ENCODE measurements at regions not wholly inside any gene's neighbourhood (a gene's known extent, or its start where the extent isn't known, plus 50 kb on each side); places are given as distances from the start of the nearest gene placed in this dataset.

DNA sequence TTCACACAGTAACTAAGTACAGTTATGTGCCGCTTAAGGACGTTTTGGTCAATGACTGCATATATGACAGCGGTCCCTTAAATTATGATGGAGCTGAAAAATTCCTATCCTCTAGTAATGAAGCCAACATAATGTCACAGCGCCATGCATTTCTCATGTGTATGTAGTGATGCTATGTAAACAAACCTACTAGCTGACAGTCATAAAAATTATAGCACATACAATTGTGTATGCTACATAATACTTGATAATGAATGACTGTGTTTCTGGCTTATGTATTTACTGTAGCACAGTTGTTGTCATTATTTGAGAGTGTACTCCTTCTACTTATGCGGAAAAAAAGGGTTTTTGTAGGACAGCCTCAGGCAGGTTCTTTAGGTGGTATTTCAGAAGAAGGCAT lies 99.7 kb downstream of the DACT1 start:
- Histone ChIP-seq H3K79me2 (ENCODE audit: insufficient read depth, low read length) (no peaks in the 10 kb centered on the region), H2BK20ac (ENCODE audit: low read depth, low read length, poor library complexity, severe bottlenecking) (no peak overlapping the region), H4K20me1 (ENCODE audit: control insufficient read depth, insufficient read depth, insufficient read length) (no peaks in the 10 kb centered on the region), H2AK5ac (ENCODE audit: insufficient read length, low read length) (no peak overlapping the region), H3K4me2 (ENCODE audit: insufficient read depth, insufficient read length, low read length) (no peak overlapping the region), H3T11ph (ENCODE audit: low read length) (no peak overlapping the region), H2BK120ac (ENCODE audit: low read depth, low read length, poor library complexity, severe bottlenecking) (no peak overlapping the region), H3K79me1 (ENCODE audit: insufficient read depth, low read depth, low read length, poor library complexity, severe bottlenecking) (no peaks in the 10 kb centered on the region), H2BK15ac (ENCODE audit: low read depth, low read length) (no peak overlapping the region), H4K8ac (replicated peaks; ENCODE audit: insufficient read length, low read depth, low read length) (no peak overlapping the region), H4K5ac (ENCODE audit: insufficient read length, low read depth, low read length) (no peak overlapping the region), H3K18ac (ENCODE audit: insufficient read length, low read depth, low read length) (no peak overlapping the region), H3K9ac (ENCODE audit: extremely low read depth, insufficient read length, low read length) (no peak overlapping the region), H3K4ac (ENCODE audit: low read depth, low read length) (no peak overlapping the region), H3K4me1 (ENCODE audit: insufficient read depth, low read length) (no peaks in the 10 kb centered on the region), H2AFZ (ENCODE audit: low read length) (no peak overlapping the region), H3K23me2 (ENCODE audit: insufficient read length, low read depth, low read length, poor library complexity, severe bottlenecking) (no peaks in the 10 kb centered on the region), H4K91ac (ENCODE audit: insufficient read length, low read depth, low read length) (no peak overlapping the region), H3K9me3 (ENCODE audit: control insufficient read depth, low read depth, low read length) (no peaks in the 10 kb centered on the region), H3K56ac (ENCODE audit: insufficient read length, low read depth, low read length) (no peak overlapping the region), H2BK12ac (ENCODE audit: insufficient read length, low read depth, low read length) (no peak overlapping the region), H2BK5ac (ENCODE audit: insufficient read length, low read length) (no peak overlapping the region), H3K23ac (ENCODE audit: insufficient read length, low read depth, low read length) (no peak overlapping the region), H3K14ac (ENCODE audit: insufficient read depth, low read length) (no peak overlapping the region), H3K27ac (ENCODE audit: insufficient read length, low read depth, low read length) (no peak overlapping the region), H3K27me3 (ENCODE audit: insufficient read depth, low read length) (no peaks in the 10 kb centered on the region)
- Mint-ChIP-seq H3K27ac (no peak overlapping the region), H3K9me3 (no peaks in the 10 kb centered on the region), H3K4me1 (no peaks in the 10 kb centered on the region), H3K27me3 (ENCODE audit: low read depth) (no peaks in the 10 kb centered on the region), H3K36me3 (ENCODE audit: insufficient read depth in 1 of 3, low read depth in 3 of 3) (no peaks in the 10 kb centered on the region), H3K4me3 (no peak overlapping the region)
- TF ChIP-seq, protein P1, sequence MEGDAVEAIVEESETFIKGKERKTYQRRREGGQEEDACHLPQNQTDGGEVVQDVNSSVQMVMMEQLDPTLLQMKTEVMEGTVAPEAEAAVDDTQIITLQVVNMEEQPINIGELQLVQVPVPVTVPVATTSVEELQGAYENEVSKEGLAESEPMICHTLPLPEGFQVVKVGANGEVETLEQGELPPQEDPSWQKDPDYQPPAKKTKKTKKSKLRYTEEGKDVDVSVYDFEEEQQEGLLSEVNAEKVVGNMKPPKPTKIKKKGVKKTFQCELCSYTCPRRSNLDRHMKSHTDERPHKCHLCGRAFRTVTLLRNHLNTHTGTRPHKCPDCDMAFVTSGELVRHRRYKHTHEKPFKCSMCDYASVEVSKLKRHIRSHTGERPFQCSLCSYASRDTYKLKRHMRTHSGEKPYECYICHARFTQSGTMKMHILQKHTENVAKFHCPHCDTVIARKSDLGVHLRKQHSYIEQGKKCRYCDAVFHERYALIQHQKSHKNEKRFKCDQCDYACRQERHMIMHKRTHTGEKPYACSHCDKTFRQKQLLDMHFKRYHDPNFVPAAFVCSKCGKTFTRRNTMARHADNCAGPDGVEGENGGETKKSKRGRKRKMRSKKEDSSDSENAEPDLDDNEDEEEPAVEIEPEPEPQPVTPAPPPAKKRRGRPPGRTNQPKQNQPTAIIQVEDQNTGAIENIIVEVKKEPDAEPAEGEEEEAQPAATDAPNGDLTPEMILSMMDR (conservative IDR thresholded peaks at IDR 0.05), result no peak
- DNase-seq, result no peak
- no CpG with 5 or more reads among the region's 5 CpGs for WGBS (ENCODE audit: extremely low coverage, insufficient read length, low lambda C conversion rate)
